ENCODE measurements at regions not wholly inside any gene's neighbourhood (a gene's known extent, or its start where the extent isn't known, plus 50 kb on each side); places are given as distances from the start of the nearest gene placed in this dataset.

- DNase-seq: no peak
Observed at GRCh38 chr13:108156749-108157148, 58.6 kb downstream of the LIG4 start.

- DNase-seq: peak; percentile 27
Observed at GRCh38 chr13:108155185-108156106, 59.9 kb downstream of the LIG4 start.

- DNase-seq: no peak
Observed at GRCh38 chr13:108154421-108154858, 60.9 kb downstream of the LIG4 start.

- no peak for DNase-seq
Observed at GRCh38 chr13:108146642-108147041, 68.7 kb downstream of the LIG4 start.

- no peak for DNase-seq
Observed at GRCh38 chr13:108142702-108143436, 72.5 kb downstream of the LIG4 start.

- no peak for DNase-seq
Observed at GRCh38 chr13:108137176-108137575, 78.2 kb downstream of the LIG4 start.

GRCh38 chr13:108127406-108127805 is 87.9 kb downstream of the LIG4 start:
- no peak for DNase-seq

GRCh38 chr13:108126056-108126455 is 89.3 kb downstream of the LIG4 start:
- DNase-seq: no peak

GRCh38 chr13:108121406-108121805 is 93.9 kb downstream of the LIG4 start:
- no peak for DNase-seq

- DNase-seq: no peak
Observed at GRCh38 chr13:108120856-108121255, 94.5 kb downstream of the LIG4 start.

- peak; percentile 9 for DNase-seq
Observed at GRCh38 chr13:108120302-108120701, 95.0 kb downstream of the LIG4 start.

GRCh38 chr13:108115738-108116137 is 99.6 kb downstream of the LIG4 start:
- DNase-seq: no peak

GRCh38 chr13:108113407-108113806 is 101.9 kb downstream of the LIG4 start:
- no peak for DNase-seq

- DNase-seq: no peak
Observed at GRCh38 chr13:108104736-108105135, 110.6 kb downstream of the LIG4 start.

GRCh38 chr13:108102771-108103170 is 112.6 kb downstream of the LIG4 start:
- no peak for DNase-seq

GRCh38 chr13:108096301-108096915 is 118.9 kb downstream of the LIG4 start:
- DNase-seq: no peak

GRCh38 chr13:108095036-108095435 is 120.3 kb downstream of the LIG4 start:
- no peak for DNase-seq

GRCh38 chr13:108093616-108094015 is 121.7 kb downstream of the LIG4 start:
- no peak for DNase-seq

GRCh38 chr13:108087810-108088209 is 127.5 kb downstream of the LIG4 start:
- DNase-seq: no peak

GRCh38 chr13:108086678-108087077 is 128.7 kb downstream of the LIG4 start:
- no peak for DNase-seq

GRCh38 chr13:108084840-108085239 is 130.5 kb downstream of the LIG4 start:
- no peak for DNase-seq

GRCh38 chr13:108083056-108083455 is 132.3 kb downstream of the LIG4 start:
- no peak for DNase-seq

GRCh38 chr13:108082481-108082880 is 132.9 kb downstream of the LIG4 start:
- DNase-seq: no peak

- no peak for DNase-seq
Observed at GRCh38 chr13:108077284-108077683, 138.1 kb downstream of the LIG4 start.

Data from NCI-H2171 treated with DMSO at 0.1 percent for 48 hours (cell line).